Activated CD4-positive, alpha-beta T cell treated with anti-CD3 and anti-CD28 coated beads, Interleukin-2, amount 50 U/mL, for 16 hours (primary cell): ENCODE measurements at regions not wholly inside any gene's neighbourhood (a gene's known extent, or its start where the extent isn't known, plus 50 kb on each side); places are given as distances from the start of the nearest gene placed in this dataset.
A peak's percentile ranks its signal among the peaks of the same experiment; 100 is the strongest.
"Not testable (repeated sequence)": the region's sequence is repeated elsewhere in the genome, so short reads cannot be mapped to it uniquely, and the experiment has no call there.

ENCODE experiments used
- DNase-seq: peaks from one replicate; pipeline ENCODE4 v3.0.0-alpha.2; 2020

- DNase-seq = no peak
Measured at GRCh38 chrX:101823236-101823635, 108.6 kb downstream of the ZMAT1 start.

- not testable (repeated sequence) for DNase-seq
Measured at GRCh38 chrX:101817739-101818138, 114.1 kb downstream of the ZMAT1 start.

- no peak for DNase-seq
Measured at GRCh38 chrX:101813200-101813599, 118.6 kb downstream of the ZMAT1 start.

GRCh38 chrX:101803451-101803850 lies 128.4 kb downstream of the ZMAT1 start:
- peak; percentile 5 for DNase-seq

GRCh38 chrX:101799387-101799786 lies 132.4 kb downstream of the ZMAT1 start:
- DNase-seq = peak; percentile 88

- no peak for DNase-seq
Measured at GRCh38 chrX:101787934-101788333, 128.3 kb upstream of the ARMCX2 start.

GRCh38 chrX:101785142-101785541 lies 125.5 kb upstream of the ARMCX2 start:
- DNase-seq = no peak

- not testable (repeated sequence) for DNase-seq
Measured at GRCh38 chrX:101780421-101780820, 120.8 kb upstream of the ARMCX2 start.

GRCh38 chrX:101774340-101774739 lies 114.7 kb upstream of the ARMCX2 start:
- DNase-seq = peak; percentile 23

GRCh38 chrX:101764538-101764937 lies 104.9 kb upstream of the ARMCX2 start:
- DNase-seq = no peak

GRCh38 chrX:101759000-101759399 lies 99.3 kb upstream of the ARMCX2 start:
- peak; percentile 45 for DNase-seq

GRCh38 chrX:101750744-101751143 lies 91.1 kb upstream of the ARMCX2 start:
- no peak for DNase-seq

GRCh38 chrX:101749436-101749835 lies 89.8 kb upstream of the ARMCX2 start:
- no peak for DNase-seq

GRCh38 chrX:101745046-101745445 lies 85.4 kb upstream of the ARMCX2 start:
- no peak for DNase-seq

GRCh38 chrX:101744085-101744484 lies 84.4 kb upstream of the ARMCX2 start:
- no peak for DNase-seq

GRCh38 chrX:101740642-101741041 lies 81.0 kb upstream of the ARMCX2 start:
- DNase-seq = no peak

- not testable (repeated sequence) for DNase-seq
Measured at GRCh38 chrX:101738867-101739266, 79.2 kb upstream of the ARMCX2 start.

- not testable (repeated sequence) for DNase-seq
Measured at GRCh38 chrX:101738411-101738810, 78.8 kb upstream of the ARMCX2 start.

GRCh38 chrX:101736651-101737050 lies 77.0 kb upstream of the ARMCX2 start:
- no peak for DNase-seq

GRCh38 chrX:101732870-101733269 lies 73.2 kb upstream of the ARMCX2 start:
- DNase-seq = no peak

GRCh38 chrX:101729986-101730385 lies 70.3 kb upstream of the ARMCX2 start:
- DNase-seq = no peak
